GM06990 (cell line): ENCODE measurements at regions not wholly inside any gene's neighbourhood (a gene's known extent, or its start where the extent isn't known, plus 50 kb on each side); places are given as distances from the start of the nearest gene placed in this dataset.

ENCODE experiments used
- DNase-seq: peaks from one replicate; pipeline ENCODE4 v3.0.0-alpha.2; 2011; ENCODE audit not compliant: insufficient read length; ENCODE audit errors: extremely low read depth
- H3K27me3 ChIP-seq: replicated peaks from 2 replicates; pipeline ENCODE4 v1.6.0; 2011; ENCODE audit warnings: low read length; ENCODE audit not compliant: control insufficient read depth, insufficient read depth
- H3K36me3 ChIP-seq: 2 replicates; pipeline ENCODE4 v1.5.1; 2011; ENCODE audit warnings: low read length; ENCODE audit not compliant: control insufficient read depth, insufficient read depth
- H3K4me3 ChIP-seq: replicated peaks from 2 replicates; pipeline ENCODE4 v1.5.1; 2011; ENCODE audit warnings: low read depth, mild to moderate bottlenecking, control low read depth, low read length
- TF ChIP-seq, protein P1 (sequence below): IDR thresholded peaks from 2 replicates; pipeline ENCODE4 v1.5.1; 2011; ENCODE audit warnings: low read length, control low read depth, mild to moderate bottlenecking, inconsistent platforms; ENCODE audit not compliant: insufficient read depth, poor library complexity, severe bottlenecking

DNA sequence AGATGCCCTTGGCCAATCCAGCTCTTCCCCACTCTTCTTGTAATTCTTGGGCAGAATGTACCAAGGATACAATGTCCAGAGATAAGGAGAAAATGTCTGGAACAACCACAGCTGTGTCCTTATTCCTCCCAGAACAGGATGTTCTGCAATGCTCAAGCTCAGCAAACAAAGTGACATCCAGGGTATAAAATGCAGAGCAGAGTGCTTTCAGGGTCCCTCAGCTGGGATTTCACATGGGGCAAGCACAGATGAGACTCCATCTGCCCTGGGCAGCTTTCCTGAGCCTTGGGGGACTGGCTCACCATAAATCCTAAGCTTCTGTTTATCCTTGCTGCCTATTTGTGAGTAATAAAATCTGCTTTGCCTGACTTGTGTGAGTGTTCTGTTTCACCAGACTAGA, 127.4 kb downstream of the VAPA start:
- no peak overlapping the region for H3K4me3 ChIP-seq
- no peaks in the 10 kb centered on the region; the same call in 1 of the 2 replicates for H3K27me3 ChIP-seq
- no peak for DNase-seq
- H3K36me3 ChIP-seq = no peaks in the 10 kb centered on the region
- TF ChIP-seq, protein P1, sequence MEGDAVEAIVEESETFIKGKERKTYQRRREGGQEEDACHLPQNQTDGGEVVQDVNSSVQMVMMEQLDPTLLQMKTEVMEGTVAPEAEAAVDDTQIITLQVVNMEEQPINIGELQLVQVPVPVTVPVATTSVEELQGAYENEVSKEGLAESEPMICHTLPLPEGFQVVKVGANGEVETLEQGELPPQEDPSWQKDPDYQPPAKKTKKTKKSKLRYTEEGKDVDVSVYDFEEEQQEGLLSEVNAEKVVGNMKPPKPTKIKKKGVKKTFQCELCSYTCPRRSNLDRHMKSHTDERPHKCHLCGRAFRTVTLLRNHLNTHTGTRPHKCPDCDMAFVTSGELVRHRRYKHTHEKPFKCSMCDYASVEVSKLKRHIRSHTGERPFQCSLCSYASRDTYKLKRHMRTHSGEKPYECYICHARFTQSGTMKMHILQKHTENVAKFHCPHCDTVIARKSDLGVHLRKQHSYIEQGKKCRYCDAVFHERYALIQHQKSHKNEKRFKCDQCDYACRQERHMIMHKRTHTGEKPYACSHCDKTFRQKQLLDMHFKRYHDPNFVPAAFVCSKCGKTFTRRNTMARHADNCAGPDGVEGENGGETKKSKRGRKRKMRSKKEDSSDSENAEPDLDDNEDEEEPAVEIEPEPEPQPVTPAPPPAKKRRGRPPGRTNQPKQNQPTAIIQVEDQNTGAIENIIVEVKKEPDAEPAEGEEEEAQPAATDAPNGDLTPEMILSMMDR = no peak

DNA sequence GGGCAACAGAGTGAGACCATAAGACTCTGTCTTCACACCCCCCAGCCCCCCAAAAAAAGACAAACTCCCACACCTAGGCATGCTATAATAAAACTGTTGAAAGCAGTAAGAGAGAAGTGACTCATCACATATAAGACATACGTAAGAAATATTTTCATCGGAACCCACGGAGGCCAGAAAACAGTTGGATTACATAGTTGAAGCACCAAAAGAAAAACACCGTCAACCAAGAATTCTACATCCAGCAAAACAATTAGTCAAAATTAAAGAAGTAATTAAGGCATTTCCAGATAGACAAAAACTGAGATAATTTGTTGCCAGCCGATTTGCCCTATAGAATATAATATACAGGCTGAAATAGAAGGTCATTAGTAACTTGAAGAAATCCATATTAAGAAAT, 128.7 kb downstream of the VAPA start:
- Histone ChIP-seq H3K4me3 (no peak overlapping the region), H3K27me3 (no peaks in the 10 kb centered on the region; the same call in 1 of the 2 replicates), H3K36me3 (no peaks in the 10 kb centered on the region)
- TF ChIP-seq, protein P1 = no peak
- DNase-seq = no peak

DNA sequence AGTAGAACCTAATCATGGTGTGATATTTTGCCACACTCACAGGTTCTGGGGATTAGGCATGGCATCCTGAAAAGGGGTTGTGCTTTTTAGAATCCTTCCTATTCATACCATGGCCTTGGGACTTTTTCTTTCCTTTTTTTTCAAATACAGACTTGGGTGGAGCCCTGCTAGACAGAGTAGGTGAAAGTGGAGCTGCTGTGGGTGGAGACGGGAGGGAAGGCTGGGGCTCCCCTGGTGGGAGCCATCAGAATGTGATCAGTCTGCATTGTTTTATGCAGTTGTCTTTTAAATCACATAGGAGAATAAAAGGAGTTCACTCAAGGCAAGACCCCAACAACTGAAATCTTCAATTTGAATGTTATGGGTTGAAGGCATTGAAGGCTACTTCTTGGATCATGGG, 130.2 kb downstream of the VAPA start:
- no peaks in the 10 kb centered on the region for H3K36me3 ChIP-seq
- TF ChIP-seq, protein P1 = no peak
- no peak for DNase-seq
- no peaks in the 10 kb centered on the region; the same call in 1 of the 2 replicates for H3K27me3 ChIP-seq
- no peak overlapping the region for H3K4me3 ChIP-seq

DNA sequence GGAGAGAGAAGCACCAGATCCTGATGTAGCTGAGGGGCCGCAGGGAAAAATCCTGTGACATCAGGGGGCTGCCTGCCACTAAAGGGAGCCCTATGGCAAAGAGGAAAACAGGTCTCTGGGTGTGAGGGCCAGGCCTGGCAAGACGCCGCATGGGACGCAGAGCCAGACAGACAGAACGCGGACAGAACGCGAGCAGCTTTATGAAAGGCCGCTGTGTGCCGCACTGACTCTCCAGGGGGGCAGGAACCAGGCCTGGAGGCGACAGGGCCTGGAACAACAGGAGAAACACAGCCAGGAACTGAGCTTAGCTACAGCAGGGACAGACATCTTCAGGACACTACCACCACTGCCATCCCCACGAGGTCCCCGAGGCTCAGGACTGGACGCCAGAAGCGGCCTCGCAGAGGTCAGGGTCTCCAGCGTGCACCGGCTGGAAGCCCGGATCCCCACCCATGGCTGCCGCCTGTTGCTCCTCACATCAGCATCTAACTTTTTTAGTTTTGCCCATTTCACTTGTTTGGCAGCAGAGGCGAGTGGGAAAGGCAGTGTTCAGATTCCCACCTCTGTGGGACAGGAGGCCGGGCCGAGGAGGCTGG, 131.6 kb downstream of the VAPA start:
- Histone ChIP-seq H3K36me3 (no peaks in the 10 kb centered on the region), H3K4me3 (no peak overlapping the region), H3K27me3 (no peaks in the 10 kb centered on the region; the same call in 1 of the 2 replicates)
- TF ChIP-seq, protein P1 = no peak
- no peak for DNase-seq

DNA sequence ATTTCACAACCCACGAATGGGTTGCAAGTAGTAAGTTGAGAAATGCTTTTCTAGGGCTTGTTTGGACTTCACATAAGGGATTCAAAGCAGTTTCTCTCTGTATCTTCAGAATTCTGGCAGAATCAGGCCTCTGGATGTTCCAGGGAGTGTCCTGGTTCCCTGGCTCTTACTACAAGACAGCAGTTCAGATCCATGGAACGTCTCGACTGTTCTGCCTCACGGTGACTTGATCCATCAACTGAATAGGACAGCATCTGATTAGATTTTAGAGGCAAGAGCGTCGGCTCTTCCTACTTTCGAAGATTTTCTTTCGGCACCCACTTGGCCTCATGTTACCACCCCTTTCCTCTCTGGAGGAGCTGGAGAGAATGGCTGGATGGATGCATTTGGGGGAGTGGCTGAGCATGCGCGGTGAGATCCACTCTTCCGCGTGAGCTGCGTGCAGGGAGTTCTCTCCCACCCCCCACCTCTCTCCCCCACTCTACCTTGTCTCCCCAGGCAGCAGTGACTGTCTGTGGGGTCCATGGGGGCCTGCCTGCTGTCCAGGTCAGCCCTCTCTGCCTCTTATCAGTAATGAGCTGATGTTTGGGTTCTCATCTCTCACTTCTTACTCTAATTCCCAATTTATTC, 132.5 kb downstream of the VAPA start:
- no peaks in the 10 kb centered on the region; the same call in 1 of the 2 replicates for H3K27me3 ChIP-seq
- DNase-seq = no peak
- no peaks in the 10 kb centered on the region for H3K36me3 ChIP-seq
- TF ChIP-seq, protein P1 = no peak
- H3K4me3 ChIP-seq = no peak overlapping the region

DNA sequence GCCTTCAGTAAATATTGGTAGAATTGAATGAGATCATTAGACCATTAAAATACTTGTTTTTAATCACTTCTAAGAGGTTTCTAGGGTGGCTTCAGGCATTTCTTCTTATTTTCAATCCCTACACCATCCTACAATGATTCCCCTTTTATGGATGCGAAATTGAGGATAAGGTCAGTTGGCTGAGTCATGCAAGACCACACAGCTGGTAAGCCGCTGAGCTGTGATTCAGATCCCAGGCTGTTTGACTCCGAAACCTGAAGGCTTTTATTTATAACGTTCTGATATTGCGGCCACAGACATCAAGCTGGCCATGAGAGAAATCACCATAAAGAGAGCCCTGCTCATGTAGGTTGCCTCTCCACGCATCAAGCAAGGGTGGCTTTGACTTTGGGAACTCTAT, 133.4 kb downstream of the VAPA start:
- TF ChIP-seq, protein P1 = no peak
- no peak for DNase-seq
- Histone ChIP-seq H3K4me3 (no peak overlapping the region), H3K36me3 (no peaks in the 10 kb centered on the region), H3K27me3 (no peaks in the 10 kb centered on the region; the same call in 1 of the 2 replicates)
